HG02623 (cell line): ENCODE measurements at regions not wholly inside any gene's neighbourhood (a gene's known extent, or its start where the extent isn't known, plus 50 kb on each side); places are given as distances from the start of the nearest gene placed in this dataset.

Experiments used
- ATAC-seq: cut with Tn5 transposase; IDR thresholded peaks from one replicate; pipeline ENCODE4 v1.9.1; 2021; ENCODE audit warnings: moderate library complexity; ENCODE audit not compliant: unreplicated experiment

GRCh38 chr18:60146220-60146960 lies 226.2 kb downstream of the MC4R start:
- ATAC-seq: peak; percentile 52

- ATAC-seq: peak; percentile 16
Observed at GRCh38 chr18:60145776-60146175, 226.8 kb downstream of the MC4R start.

- no peak for ATAC-seq
Observed at GRCh38 chr18:60134806-60135205, 235.0 kb downstream of the PMAIP1 start.

- no peak for ATAC-seq
Observed at GRCh38 chr18:60130284-60130683, 230.5 kb downstream of the PMAIP1 start.

- no peak for ATAC-seq
Observed at GRCh38 chr18:60123031-60123430, 223.2 kb downstream of the PMAIP1 start.

GRCh38 chr18:60122339-60122738 lies 222.5 kb downstream of the PMAIP1 start:
- no peak for ATAC-seq

- no peak for ATAC-seq
Observed at GRCh38 chr18:60120231-60120750, 220.5 kb downstream of the PMAIP1 start.

- no peak for ATAC-seq
Observed at GRCh38 chr18:60117321-60117720, 217.5 kb downstream of the PMAIP1 start.

GRCh38 chr18:60113396-60113795 lies 213.6 kb downstream of the PMAIP1 start:
- ATAC-seq: no peak

GRCh38 chr18:60112369-60112768 lies 212.6 kb downstream of the PMAIP1 start:
- no peak for ATAC-seq

GRCh38 chr18:60111525-60111924 lies 211.7 kb downstream of the PMAIP1 start:
- ATAC-seq: no peak

GRCh38 chr18:60110836-60111235 lies 211.0 kb downstream of the PMAIP1 start:
- ATAC-seq: no peak

GRCh38 chr18:60100778-60101177 lies 201.0 kb downstream of the PMAIP1 start:
- no peak for ATAC-seq

GRCh38 chr18:60099709-60100108 lies 199.9 kb downstream of the PMAIP1 start:
- no peak for ATAC-seq

GRCh38 chr18:60096428-60096827 lies 196.6 kb downstream of the PMAIP1 start:
- no peak for ATAC-seq

GRCh38 chr18:60092073-60092472 lies 192.3 kb downstream of the PMAIP1 start:
- ATAC-seq: no peak

GRCh38 chr18:60090170-60090569 lies 190.4 kb downstream of the PMAIP1 start:
- ATAC-seq: peak; percentile 66

GRCh38 chr18:60082790-60083189 lies 183.0 kb downstream of the PMAIP1 start:
- ATAC-seq: no peak

- no peak for ATAC-seq
Observed at GRCh38 chr18:60082282-60082681, 182.5 kb downstream of the PMAIP1 start.

GRCh38 chr18:60075477-60075876 lies 175.7 kb downstream of the PMAIP1 start:
- no peak for ATAC-seq

GRCh38 chr18:60070631-60071030 lies 170.8 kb downstream of the PMAIP1 start:
- no peak for ATAC-seq

- ATAC-seq: no peak
Observed at GRCh38 chr18:60069145-60069544, 169.3 kb downstream of the PMAIP1 start.
